Right atrium auricular region (tissue), 2 donors: ENCODE measurements at regions not wholly inside any gene's neighbourhood (a gene's known extent, or its start where the extent isn't known, plus 50 kb on each side); places are given as distances from the start of the nearest gene placed in this dataset.

ENCODE experiments used
- DNase-seq: peaks from one replicate; pipeline ENCODE4 v3.0.0-alpha.2; 2019; ENCODE audit warnings: low spot score
- H3K27ac ChIP-seq, 2 donors: fragments of 200-600 bp; sonication (generic); 1 replicate in 1 of 2; 2 replicates in 1 of 2; pipeline ENCODE4 v1.5.1; 2016 to 2019
- H3K27me3 ChIP-seq, 2 donors: fragments of 200-600 bp; sonication (generic); one replicate each; pipeline versions ENCODE4 v1.5.1 to v1.6.0; 2017 to 2019
- H3K36me3 ChIP-seq: fragments of 200-600 bp; sonication (generic); one replicate; pipeline ENCODE4 v1.5.1; 2016
- H3K4me1 ChIP-seq, 2 donors: fragments of 200-600 bp; sonication (generic); one replicate each; pipeline versions ENCODE4 v1.5.1 to v1.6.0; 2017 to 2019
- H3K4me3 ChIP-seq, 2 donors: fragments of 200-600 bp; sonication (generic); 1 replicate in 1 of 2; 2 replicates in 1 of 2; pipeline ENCODE4 v1.5.1; 2017 to 2019; ENCODE audit warnings: mild to moderate bottlenecking in 1 of 2, moderate library complexity in 1 of 2
- H3K9me3 ChIP-seq, 2 donors: fragments of 200-600 bp; sonication (generic); one replicate each; pipeline ENCODE4 v1.5.1; 2019
- TF ChIP-seq, protein P1 (sequence below), 2 donors: fragments of 200-600 bp; sonication (generic); IDR thresholded peaks; one replicate each; pipeline ENCODE4 v1.5.1; 2019; ENCODE audit warnings: antibody characterized with exemption in 2 of 2

DNA sequence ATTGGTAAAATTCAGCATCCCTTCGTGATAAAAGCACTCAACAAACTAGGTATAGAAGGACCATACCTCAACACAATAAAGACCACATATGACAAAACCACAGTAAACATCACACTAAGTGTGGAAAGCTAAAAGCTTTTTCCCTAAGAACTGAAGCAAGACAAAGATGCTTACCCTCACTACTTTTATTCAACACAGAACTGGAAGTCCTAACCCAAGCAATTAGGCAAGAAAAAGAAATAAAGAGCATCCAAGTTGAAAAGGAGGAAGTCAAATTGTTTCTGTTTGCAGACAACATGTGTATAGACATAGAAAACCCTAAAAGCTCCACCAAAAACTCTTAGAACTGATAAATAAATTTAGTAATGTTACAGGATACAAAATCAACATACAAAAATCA lies 271.7 kb downstream of the RBM43 start:
- DNase-seq, result no peak
- H3K9me3 ChIP-seq, result peaks cover 0 to 44% of the 10 kb centered on the region in 2 donors
- no peaks in the 10 kb centered on the region for H3K36me3 ChIP-seq
- H3K4me1 ChIP-seq, result no peaks in the 10 kb centered on the region
- H3K4me3 ChIP-seq, result no peak overlapping the region
- TF ChIP-seq, protein P1, sequence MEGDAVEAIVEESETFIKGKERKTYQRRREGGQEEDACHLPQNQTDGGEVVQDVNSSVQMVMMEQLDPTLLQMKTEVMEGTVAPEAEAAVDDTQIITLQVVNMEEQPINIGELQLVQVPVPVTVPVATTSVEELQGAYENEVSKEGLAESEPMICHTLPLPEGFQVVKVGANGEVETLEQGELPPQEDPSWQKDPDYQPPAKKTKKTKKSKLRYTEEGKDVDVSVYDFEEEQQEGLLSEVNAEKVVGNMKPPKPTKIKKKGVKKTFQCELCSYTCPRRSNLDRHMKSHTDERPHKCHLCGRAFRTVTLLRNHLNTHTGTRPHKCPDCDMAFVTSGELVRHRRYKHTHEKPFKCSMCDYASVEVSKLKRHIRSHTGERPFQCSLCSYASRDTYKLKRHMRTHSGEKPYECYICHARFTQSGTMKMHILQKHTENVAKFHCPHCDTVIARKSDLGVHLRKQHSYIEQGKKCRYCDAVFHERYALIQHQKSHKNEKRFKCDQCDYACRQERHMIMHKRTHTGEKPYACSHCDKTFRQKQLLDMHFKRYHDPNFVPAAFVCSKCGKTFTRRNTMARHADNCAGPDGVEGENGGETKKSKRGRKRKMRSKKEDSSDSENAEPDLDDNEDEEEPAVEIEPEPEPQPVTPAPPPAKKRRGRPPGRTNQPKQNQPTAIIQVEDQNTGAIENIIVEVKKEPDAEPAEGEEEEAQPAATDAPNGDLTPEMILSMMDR (IDR thresholded peaks at IDR 0.05), result no peak
- no peak overlapping the region for H3K27ac ChIP-seq
- no peaks in the 10 kb centered on the region for H3K27me3 ChIP-seq

DNA sequence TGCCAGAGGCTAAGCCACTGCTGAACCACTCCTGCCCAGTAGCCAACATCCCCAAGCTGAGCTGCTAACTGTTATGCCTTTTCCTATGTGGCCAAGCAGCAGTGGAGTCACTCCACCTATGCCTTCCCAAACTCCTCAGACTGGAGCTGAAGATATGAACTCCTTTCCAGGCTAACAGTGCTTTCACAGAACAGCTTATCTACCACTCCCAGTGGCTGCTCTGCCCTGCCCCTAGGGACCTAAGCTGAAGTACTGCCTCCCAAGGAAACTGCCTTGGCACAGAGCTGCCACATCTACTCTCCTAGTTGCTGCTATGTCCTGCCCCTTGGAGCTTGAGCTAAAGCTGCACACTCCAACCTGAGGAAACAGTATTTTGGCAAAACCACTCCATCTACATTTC lies 275.9 kb downstream of the RBM43 start:
- Histone ChIP-seq H3K36me3 (no peaks in the 10 kb centered on the region), H3K4me3 (no peak overlapping the region), H3K27me3 (no peaks in the 10 kb centered on the region), H3K9me3 (peaks cover 0 to 40% of the 10 kb centered on the region in 2 donors), H3K4me1 (no peaks in the 10 kb centered on the region), H3K27ac (no peak overlapping the region)
- TF ChIP-seq, protein P1 (IDR thresholded peaks at IDR 0.05), result no peak
- DNase-seq, result no peak

DNA sequence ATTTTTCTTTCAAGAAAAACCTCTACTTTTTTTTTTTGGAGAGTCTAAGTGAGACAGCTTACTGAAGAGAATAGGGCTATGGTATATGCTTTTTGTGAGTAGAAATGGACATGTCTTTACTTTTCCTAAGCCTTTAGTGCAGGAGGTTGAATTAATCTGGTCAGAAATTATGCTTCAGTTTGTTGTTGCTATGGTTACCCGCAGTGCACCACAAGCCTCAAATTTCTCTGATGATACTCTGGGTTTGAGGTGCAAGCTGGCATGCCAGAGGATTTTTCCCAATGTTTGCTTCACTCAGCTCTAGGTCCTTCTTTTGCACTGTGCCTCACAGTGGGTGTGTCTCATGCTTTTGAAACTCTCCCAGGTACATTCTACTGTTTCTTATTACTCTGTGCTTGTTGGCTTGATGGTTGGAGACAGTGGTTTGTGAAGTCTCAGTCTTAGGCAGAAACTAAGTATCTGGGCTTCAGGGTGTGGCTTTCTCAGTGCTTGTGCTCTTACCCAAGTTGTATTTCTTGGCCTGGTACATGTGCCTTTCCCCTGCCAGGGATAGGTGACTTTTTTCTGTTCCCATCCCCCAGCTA lies 278.3 kb downstream of the RBM43 start:
- Histone ChIP-seq H3K27ac (no peak overlapping the region), H3K4me3 (no peak overlapping the region), H3K4me1 (no peaks in the 10 kb centered on the region), H3K27me3 (no peaks in the 10 kb centered on the region), H3K9me3 (peaks cover 0 to 18% of the 10 kb centered on the region in 2 donors), H3K36me3 (no peaks in the 10 kb centered on the region)
- TF ChIP-seq, protein P1 (IDR thresholded peaks at IDR 0.05), result no peak
- DNase-seq, result no peak

- H3K36me3 ChIP-seq, result no peaks in the 10 kb centered on the region
- no peaks in the 10 kb centered on the region for H3K4me1 ChIP-seq
- no peak for DNase-seq
- no peaks in the 10 kb centered on the region for H3K27me3 ChIP-seq
- TF ChIP-seq, protein P1 (IDR thresholded peaks at IDR 0.05), result no peak
- no peak overlapping the region for H3K27ac ChIP-seq
- H3K9me3 ChIP-seq, result peaks cover 0 to 4% of the 10 kb centered on the region in 2 donors
- no peak overlapping the region for H3K4me3 ChIP-seq
These were observed 279.8 kb downstream of the RBM43 start for GRCh38 chr2:150981826-150982225.

GRCh38 chr2:150978053-150978452 lies 283.6 kb downstream of the RBM43 start:
- TF ChIP-seq, protein P1 (IDR thresholded peaks at IDR 0.05), result no peak
- H3K9me3 ChIP-seq, result no peaks in the 10 kb centered on the region
- no peak for DNase-seq
- no peaks in the 10 kb centered on the region for H3K27me3 ChIP-seq
- H3K4me3 ChIP-seq, result no peak overlapping the region
- H3K27ac ChIP-seq, result no peak overlapping the region
- H3K36me3 ChIP-seq, result no peaks in the 10 kb centered on the region
- no peaks in the 10 kb centered on the region for H3K4me1 ChIP-seq

DNA sequence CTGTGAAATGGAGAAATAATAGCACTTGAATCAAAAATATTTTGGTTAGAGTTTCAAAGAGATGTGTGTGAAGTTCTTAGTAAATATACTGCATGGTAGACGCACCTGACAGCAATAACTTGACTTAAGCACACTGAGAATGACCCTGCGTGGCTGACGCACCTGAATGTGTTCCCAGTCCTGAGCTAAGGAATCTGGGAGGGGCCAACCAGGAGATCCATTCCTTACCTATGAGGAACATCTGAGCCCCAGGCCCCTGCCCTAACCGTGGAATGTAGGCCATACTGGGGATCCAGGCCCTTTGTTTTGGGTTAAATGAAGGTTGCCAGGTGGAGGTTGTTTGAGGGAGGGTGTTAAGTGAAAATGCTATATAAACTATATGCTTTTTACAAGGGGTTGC lies 284.4 kb downstream of the RBM43 start:
- TF ChIP-seq, protein P1 (IDR thresholded peaks at IDR 0.05), result no peak
- no peaks in the 10 kb centered on the region for H3K27me3 ChIP-seq
- no peak for DNase-seq

More for the DNA sequence above, 284.4 kb downstream of the RBM43 start:
- no peak overlapping the region for H3K27ac ChIP-seq
- no peaks in the 10 kb centered on the region for H3K4me1 ChIP-seq
- H3K9me3 ChIP-seq, result no peaks in the 10 kb centered on the region
- no peaks in the 10 kb centered on the region for H3K36me3 ChIP-seq
- H3K4me3 ChIP-seq, result no peak overlapping the region
